ENCODE measurements at regions not wholly inside any gene's neighbourhood (a gene's known extent, or its start where the extent isn't known, plus 50 kb on each side); places are given as distances from the start of the nearest gene placed in this dataset.

GRCh38 chr18:47603158-47603557, 327.3 kb downstream of the SMAD2 start:
- ATAC-seq, result no peak
- TF ChIP-seq BACH2 (CRISPR knock-in tag; IDR thresholded peaks at IDR 0.05; ENCODE audit: borderline replicate concordance) (no peak), SNAI2 (CRISPR knock-in tag; IDR thresholded peaks at IDR 0.05) (no peak), RARB (CRISPR knock-in tag; IDR thresholded peaks at IDR 0.05) (no peak), ZFP3 (CRISPR knock-in tag; IDR thresholded peaks at IDR 0.05) (no peak), ZFP30 (CRISPR knock-in tag; IDR thresholded peaks at IDR 0.05) (no peak), ZNF70 (CRISPR knock-in tag; IDR thresholded peaks at IDR 0.05) (no peak), ESRRG (CRISPR knock-in tag; IDR thresholded peaks at IDR 0.05) (no peak), OSR1 (CRISPR knock-in tag; IDR thresholded peaks at IDR 0.05) (no peak), GLIS3 (CRISPR knock-in tag; IDR thresholded peaks at IDR 0.05) (no peak), TCF4 (CRISPR knock-in tag; IDR thresholded peaks at IDR 0.05; ENCODE audit: borderline replicate concordance) (no peak), CSDC2 (CRISPR knock-in tag; IDR thresholded peaks at IDR 0.05) (no peak), TOX (CRISPR knock-in tag; IDR thresholded peaks at IDR 0.05; ENCODE audit: borderline replicate concordance) (no peak), ARNTL (CRISPR knock-in tag; IDR thresholded peaks at IDR 0.05; ENCODE audit: borderline replicate concordance, low read depth) (no peak), PATZ1 (CRISPR knock-in tag; IDR thresholded peaks at IDR 0.05; ENCODE audit: borderline replicate concordance) (no peak), POU6F1 (CRISPR knock-in tag; IDR thresholded peaks at IDR 0.05; ENCODE audit: borderline replicate concordance, low read depth) (no peak), ZC3H10 (CRISPR knock-in tag; IDR thresholded peaks at IDR 0.05) (no peak), ZNF565 (CRISPR knock-in tag; conservative IDR thresholded peaks at IDR 0.05; ENCODE audit: low read depth) (no peak), ZNF8 (CRISPR knock-in tag; IDR thresholded peaks at IDR 0.05) (no peak)
- TF ChIP-seq, protein P1, sequence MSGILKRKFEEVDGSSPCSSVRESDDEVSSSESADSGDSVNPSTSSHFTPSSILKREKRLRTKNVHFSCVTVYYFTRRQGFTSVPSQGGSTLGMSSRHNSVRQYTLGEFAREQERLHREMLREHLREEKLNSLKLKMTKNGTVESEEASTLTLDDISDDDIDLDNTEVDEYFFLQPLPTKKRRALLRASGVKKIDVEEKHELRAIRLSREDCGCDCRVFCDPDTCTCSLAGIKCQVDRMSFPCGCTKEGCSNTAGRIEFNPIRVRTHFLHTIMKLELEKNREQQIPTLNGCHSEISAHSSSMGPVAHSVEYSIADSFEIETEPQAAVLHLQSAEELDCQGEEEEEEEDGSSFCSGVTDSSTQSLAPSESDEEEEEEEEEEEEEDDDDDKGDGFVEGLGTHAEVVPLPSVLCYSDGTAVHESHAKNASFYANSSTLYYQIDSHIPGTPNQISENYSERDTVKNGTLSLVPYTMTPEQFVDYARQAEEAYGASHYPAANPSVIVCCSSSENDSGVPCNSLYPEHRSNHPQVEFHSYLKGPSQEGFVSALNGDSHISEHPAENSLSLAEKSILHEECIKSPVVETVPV (CRISPR knock-in tag; IDR thresholded peaks at IDR 0.05), result no peak

DNA sequence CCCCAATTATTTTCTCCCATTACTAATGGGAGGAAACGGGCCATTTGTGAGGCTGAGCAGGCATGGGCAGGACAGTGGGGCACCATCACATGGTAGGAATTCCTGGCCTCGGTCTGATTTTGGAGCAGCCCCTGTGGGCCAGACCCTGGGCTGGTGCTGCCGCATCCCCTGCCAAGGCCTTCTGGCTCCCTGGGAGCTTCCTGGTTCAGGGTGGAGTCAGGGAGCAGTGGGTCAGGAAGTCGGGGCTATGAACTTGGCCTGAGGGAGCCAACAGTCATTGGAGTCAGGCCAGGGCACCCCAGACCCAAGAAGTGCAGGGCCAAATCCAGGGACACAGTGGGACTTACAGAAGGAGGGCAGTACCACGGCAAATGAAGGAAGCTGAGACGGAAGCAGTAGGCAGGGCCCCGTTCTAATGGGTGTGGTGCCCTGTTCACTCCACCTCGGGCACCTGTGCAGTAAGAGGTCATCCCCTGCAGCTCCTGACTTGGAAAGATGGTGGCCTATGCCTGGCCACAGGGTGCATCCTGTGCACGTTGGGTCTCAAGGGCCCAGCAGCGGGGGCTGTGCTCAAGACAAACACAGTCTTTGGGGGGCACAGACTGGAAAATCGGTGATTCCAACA, 328.1 kb downstream of the SMAD2 start:
- ATAC-seq, result no peak
- TF ChIP-seq TCF4 (CRISPR knock-in tag; IDR thresholded peaks at IDR 0.05; ENCODE audit: borderline replicate concordance) (no peak), PATZ1 (CRISPR knock-in tag; IDR thresholded peaks at IDR 0.05; ENCODE audit: borderline replicate concordance) (no peak), ZNF565 (CRISPR knock-in tag; conservative IDR thresholded peaks at IDR 0.05; ENCODE audit: low read depth) (no peak), CSDC2 (CRISPR knock-in tag; IDR thresholded peaks at IDR 0.05) (no peak), ISL1 (CRISPR knock-in tag; IDR thresholded peaks at IDR 0.05) (no peak), ZFP3 (CRISPR knock-in tag; IDR thresholded peaks at IDR 0.05) (no peak)

DNA sequence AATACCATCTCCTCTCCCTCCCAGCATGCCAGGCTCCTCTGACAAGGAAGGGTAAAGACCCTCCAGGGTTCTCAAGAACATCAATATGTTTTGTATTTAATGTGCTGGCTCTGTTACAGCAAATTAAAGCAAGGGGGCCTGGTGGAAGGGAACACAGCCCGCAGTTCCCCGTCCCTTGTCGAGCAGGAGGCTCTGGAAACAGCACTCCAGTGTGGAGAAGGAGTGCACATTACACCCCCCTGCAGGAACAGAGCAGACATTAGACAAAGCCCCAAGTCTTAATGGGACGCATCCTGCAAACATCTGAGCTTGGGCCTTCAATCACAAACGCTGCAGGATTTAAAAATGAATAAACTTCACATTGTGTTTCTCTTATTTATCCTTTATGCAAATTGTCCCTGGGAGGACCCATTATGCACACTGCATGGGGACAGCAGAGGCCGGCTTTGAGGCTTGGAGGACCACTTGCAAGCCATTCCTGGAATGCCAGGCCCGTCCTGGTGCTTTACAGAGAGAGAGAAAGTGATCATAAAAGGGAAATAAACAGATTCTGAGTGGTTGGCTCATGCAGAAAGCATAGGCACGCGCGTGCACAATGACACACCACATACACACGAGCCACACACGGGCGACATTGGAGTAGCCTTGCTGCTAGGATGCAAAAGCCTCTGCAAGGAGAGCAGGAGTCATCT, 328.7 kb downstream of the SMAD2 start:
- ATAC-seq, result no peak
- TF ChIP-seq BACH2 (CRISPR knock-in tag; IDR thresholded peaks at IDR 0.05; ENCODE audit: borderline replicate concordance) (no peak), ZNF70 (CRISPR knock-in tag; IDR thresholded peaks at IDR 0.05) (no peak), ZFP30 (CRISPR knock-in tag; IDR thresholded peaks at IDR 0.05) (no peak), ZC3H10 (CRISPR knock-in tag; IDR thresholded peaks at IDR 0.05) (no peak), ZNF565 (CRISPR knock-in tag; conservative IDR thresholded peaks at IDR 0.05; ENCODE audit: low read depth) (no peak), ARNTL (CRISPR knock-in tag; IDR thresholded peaks at IDR 0.05; ENCODE audit: borderline replicate concordance, low read depth) (no peak), OSR1 (CRISPR knock-in tag; IDR thresholded peaks at IDR 0.05) (no peak), POU6F1 (CRISPR knock-in tag; IDR thresholded peaks at IDR 0.05; ENCODE audit: borderline replicate concordance, low read depth) (no peak), GLIS3 (CRISPR knock-in tag; IDR thresholded peaks at IDR 0.05) (no peak)
- TF ChIP-seq, protein P2, sequence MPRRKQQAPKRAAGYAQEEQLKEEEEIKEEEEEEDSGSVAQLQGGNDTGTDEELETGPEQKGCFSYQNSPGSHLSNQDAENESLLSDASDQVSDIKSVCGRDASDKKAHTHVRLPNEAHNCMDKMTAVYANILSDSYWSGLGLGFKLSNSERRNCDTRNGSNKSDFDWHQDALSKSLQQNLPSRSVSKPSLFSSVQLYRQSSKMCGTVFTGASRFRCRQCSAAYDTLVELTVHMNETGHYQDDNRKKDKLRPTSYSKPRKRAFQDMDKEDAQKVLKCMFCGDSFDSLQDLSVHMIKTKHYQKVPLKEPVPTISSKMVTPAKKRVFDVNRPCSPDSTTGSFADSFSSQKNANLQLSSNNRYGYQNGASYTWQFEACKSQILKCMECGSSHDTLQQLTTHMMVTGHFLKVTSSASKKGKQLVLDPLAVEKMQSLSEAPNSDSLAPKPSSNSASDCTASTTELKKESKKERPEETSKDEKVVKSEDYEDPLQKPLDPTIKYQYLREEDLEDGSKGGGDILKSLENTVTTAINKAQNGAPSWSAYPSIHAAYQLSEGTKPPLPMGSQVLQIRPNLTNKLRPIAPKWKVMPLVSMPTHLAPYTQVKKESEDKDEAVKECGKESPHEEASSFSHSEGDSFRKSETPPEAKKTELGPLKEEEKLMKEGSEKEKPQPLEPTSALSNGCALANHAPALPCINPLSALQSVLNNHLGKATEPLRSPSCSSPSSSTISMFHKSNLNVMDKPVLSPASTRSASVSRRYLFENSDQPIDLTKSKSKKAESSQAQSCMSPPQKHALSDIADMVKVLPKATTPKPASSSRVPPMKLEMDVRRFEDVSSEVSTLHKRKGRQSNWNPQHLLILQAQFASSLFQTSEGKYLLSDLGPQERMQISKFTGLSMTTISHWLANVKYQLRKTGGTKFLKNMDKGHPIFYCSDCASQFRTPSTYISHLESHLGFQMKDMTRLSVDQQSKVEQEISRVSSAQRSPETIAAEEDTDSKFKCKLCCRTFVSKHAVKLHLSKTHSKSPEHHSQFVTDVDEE (CRISPR knock-in tag; IDR thresholded peaks at IDR 0.05), result no peak
- TF ChIP-seq, protein P1 (CRISPR knock-in tag; IDR thresholded peaks at IDR 0.05), result no peak
